ENCODE measurements at regions not wholly inside any gene's neighbourhood (a gene's known extent, or its start where the extent isn't known, plus 50 kb on each side); places are given as distances from the start of the nearest gene placed in this dataset.
A peak's percentile ranks its signal among the peaks of the same experiment; 100 is the strongest.
"Not testable (repeated sequence)": the region's sequence is repeated elsewhere in the genome, so short reads cannot be mapped to it uniquely, and the experiment has no call there.

- no peak for ATAC-seq
- H3K36me3 ChIP-seq = no peaks in the 10 kb centered on the region
These were observed 822.9 kb downstream of the BRD1 start for GRCh38 chr22:49004484-49005399.

DNA sequence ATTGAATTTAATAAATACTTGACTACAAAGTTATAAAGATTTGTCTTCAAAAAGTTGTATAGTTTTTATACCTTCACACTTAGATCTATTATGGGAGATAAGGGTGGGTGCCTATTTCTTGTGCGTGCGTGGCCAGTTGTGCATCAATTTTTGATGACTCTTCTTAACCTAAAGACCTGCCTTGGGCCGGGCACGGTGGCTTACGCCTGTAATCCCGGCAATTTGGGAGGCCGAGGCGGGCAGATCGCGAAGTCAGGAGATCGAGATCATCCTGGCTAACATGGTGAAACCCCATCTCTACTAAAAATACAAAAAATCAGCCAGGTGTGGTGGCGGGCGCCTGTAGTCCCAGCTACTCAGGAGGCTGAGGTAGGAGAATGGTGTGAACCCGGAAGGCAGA, 830.1 kb downstream of the BRD1 start:
- H3K27me3 ChIP-seq; H3K27ac ChIP-seq; H3K36me3 ChIP-seq; H3K9me3 ChIP-seq; ATAC-seq; H3K4me1 ChIP-seq; H3K4me3 ChIP-seq; intact Hi-C loops (cut with DNase I): not testable (repeated sequence)
- peak in 1 of 4 donors; percentile 39 for DNase-seq

More at GRCh38 chr22:49004484-49005399, 822.9 kb downstream of the BRD1 start:
- Histone ChIP-seq H3K27me3 (peaks cover 0 to 8% of the 10 kb centered on the region in 2 donors), H3K4me3 (no peak overlapping the region), H3K9me3 (peaks cover 0 to 8% of the 10 kb centered on the region in 2 donors), H3K4me1 (no peaks in the 10 kb centered on the region), H3K27ac (no peak overlapping the region)
- no peak for TF ChIP-seq CTCF (IDR thresholded peaks at IDR 0.05)
- no peak for DNase-seq
- intact Hi-C loops (cut with DNase I) = no loop called here

GRCh38 chr22:48993655-48994054, 834.0 kb downstream of the BRD1 start:
- TF ChIP-seq CTCF (IDR thresholded peaks at IDR 0.05) = no peak
- Histone ChIP-seq H3K27ac (no peak overlapping the region), H3K27me3 (no peaks in the 10 kb centered on the region), H3K36me3 (no peaks in the 10 kb centered on the region), H3K4me1 (no peaks in the 10 kb centered on the region), H3K9me3 (no peaks in the 10 kb centered on the region), H3K4me3 (no peak overlapping the region)
- DNase-seq (no peak), ATAC-seq (no peak)
- intact Hi-C loops (cut with DNase I) = no loop called here

GRCh38 chr22:48984639-48985038, 843.0 kb downstream of the BRD1 start:
- DNase-seq (peak in 1 of 4 donors; percentile 68), ATAC-seq (no peak)
- H3K4me1 ChIP-seq = no peaks in the 10 kb centered on the region
- no peaks in the 10 kb centered on the region for H3K36me3 ChIP-seq
- H3K4me3 ChIP-seq = no peak overlapping the region
- intact Hi-C loops (cut with DNase I) = no loop called here
- no peak overlapping the region for H3K27ac ChIP-seq
- no peaks in the 10 kb centered on the region for H3K9me3 ChIP-seq
- TF ChIP-seq CTCF (IDR thresholded peaks at IDR 0.05) = no peak
- peaks cover 0 to under 1% of the 10 kb centered on the region in 2 donors for H3K27me3 ChIP-seq

DNA sequence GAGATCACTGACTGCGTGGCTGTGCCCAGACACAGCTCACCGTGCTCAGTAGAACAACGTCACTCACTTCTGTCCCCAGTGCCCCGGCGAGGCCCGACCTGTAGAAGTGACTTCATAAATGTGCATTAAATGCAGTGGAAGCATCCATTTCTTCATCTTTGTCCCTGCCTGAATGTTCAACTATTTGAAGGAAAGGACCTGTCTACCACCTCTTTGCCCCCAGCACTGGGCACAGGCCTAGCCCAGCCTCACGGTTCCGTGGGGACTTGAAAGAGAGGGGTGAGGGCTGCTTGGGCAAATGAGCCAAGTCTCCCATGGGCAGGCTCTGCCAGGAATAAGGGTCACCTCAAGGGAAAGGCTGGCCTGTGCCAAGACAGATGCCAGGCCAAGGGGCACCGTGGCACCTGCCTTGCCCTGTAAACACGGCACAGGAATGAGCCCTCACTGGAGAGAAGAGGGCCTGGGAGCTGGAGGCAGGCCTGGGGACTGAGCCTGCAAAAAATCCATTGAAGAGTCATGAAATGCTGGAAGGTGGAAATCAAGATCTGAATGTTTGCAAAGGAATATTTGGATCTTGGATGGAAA, 845.3 kb downstream of the BRD1 start:
- ATAC-seq (no peak), DNase-seq (peak in 1 of 4 donors; percentile 66)
- no peaks in the 10 kb centered on the region for H3K36me3 ChIP-seq
- H3K27ac ChIP-seq = no peak overlapping the region
- H3K4me1 ChIP-seq = no peaks in the 10 kb centered on the region
- H3K9me3 ChIP-seq = peaks cover 0 to 2% of the 10 kb centered on the region in 2 donors
- H3K4me3 ChIP-seq = no peak overlapping the region
- no peak for TF ChIP-seq CTCF (IDR thresholded peaks at IDR 0.05)
- intact Hi-C loops (cut with DNase I) = no loop called here
- peaks cover 0 to 7% of the 10 kb centered on the region in 2 donors for H3K27me3 ChIP-seq

All from left lung (tissue), 4 donors.